ENCODE measurements at regions not wholly inside any gene's neighbourhood (a gene's known extent, or its start where the extent isn't known, plus 50 kb on each side); places are given as distances from the start of the nearest gene placed in this dataset.
"Not testable (repeated sequence)": the region's sequence is repeated elsewhere in the genome, so short reads cannot be mapped to it uniquely, and the experiment has no call there.

DNA sequence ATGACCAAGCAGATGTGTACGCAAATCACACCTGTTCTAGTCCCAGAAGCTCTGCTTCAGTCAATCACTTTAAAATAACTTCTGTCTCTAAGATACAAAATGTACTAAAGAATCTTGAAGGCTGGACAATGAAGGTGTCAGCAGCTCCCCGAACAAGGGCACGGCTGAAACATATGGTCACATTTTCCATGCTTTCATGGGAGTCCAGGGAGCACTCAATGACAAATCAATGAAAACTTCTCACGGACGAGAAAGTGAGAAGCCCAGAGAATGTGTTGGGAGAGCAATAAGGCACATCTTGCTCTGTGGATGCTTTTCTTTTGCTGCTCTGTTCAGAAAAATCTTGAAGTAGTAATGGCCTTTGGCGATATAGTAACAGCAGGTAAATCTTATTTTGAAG, 1548.7 kb downstream of the KHDRBS2 start:
- H3K27ac ChIP-seq (ENCODE audit: insufficient read depth in 1 of 2, low read depth in 1 of 2, low read length in 2 of 2, poor library complexity in 1 of 2, severe bottlenecking in 2 of 2); H3K36me3 ChIP-seq (ENCODE audit: control insufficient read depth in 4 of 4, insufficient read depth in 4 of 4, low read length in 3 of 4); H3K27me3 ChIP-seq (replicated peaks in 2 of 5; ENCODE audit: control insufficient read depth in 4 of 5, insufficient read depth in 5 of 5, low read length in 4 of 5); DNase-seq; POLR2A ChIA-PET; H3K4me3 ChIP-seq (ENCODE audit: control insufficient read depth in 1 of 7, extremely low read depth in 1 of 7, insufficient read depth in 4 of 7, low read depth in 2 of 7, low read length in 6 of 7); CTCF ChIA-PET; H3K9me3 ChIP-seq (ENCODE audit: control extremely low read depth in 1 of 5, control insufficient read depth in 4 of 5, insufficient read depth in 2 of 5, low read depth in 1 of 5, low read length in 4 of 5); H3K4me1 ChIP-seq (ENCODE audit: control extremely low read depth in 1 of 4, control insufficient read depth in 4 of 4, insufficient read depth in 4 of 4, low read length in 3 of 4): not testable (repeated sequence)
- 98% methylated on average over 4 of the region's 6 CpGs for WGBS (ENCODE audit: insufficient coverage)

DNA sequence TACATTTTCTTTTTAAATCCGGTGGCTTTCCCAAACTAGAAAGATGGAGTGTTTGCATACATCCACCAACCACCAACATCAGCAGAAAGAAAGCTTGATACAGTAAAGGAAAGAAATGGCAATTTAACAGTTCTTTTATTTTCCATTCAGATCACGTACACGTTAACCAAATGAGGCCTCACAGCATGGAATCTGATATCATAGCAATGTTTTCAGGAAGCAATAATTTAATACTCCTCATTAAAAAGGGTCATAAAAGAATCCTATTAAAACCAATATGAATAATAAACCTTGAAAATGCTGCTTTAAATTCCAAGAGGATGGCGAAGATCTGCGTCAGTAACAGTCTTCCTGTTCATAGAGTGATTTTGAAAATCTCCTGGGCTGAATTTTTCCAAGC, 1562.1 kb downstream of the KHDRBS2 start:
- WGBS (ENCODE audit: insufficient coverage) = 100% methylated on average over 2 of the region's 5 CpGs
- POLR2A ChIA-PET; H3K27me3 ChIP-seq (replicated peaks in 2 of 5; ENCODE audit: control insufficient read depth in 4 of 5, insufficient read depth in 5 of 5, low read length in 4 of 5); H3K36me3 ChIP-seq (ENCODE audit: control insufficient read depth in 4 of 4, insufficient read depth in 4 of 4, low read length in 3 of 4); CTCF ChIA-PET; H3K4me1 ChIP-seq (ENCODE audit: control extremely low read depth in 1 of 4, control insufficient read depth in 4 of 4, insufficient read depth in 4 of 4, low read length in 3 of 4); H3K27ac ChIP-seq (ENCODE audit: insufficient read depth in 1 of 2, low read depth in 1 of 2, low read length in 2 of 2, poor library complexity in 1 of 2, severe bottlenecking in 2 of 2); H3K9me3 ChIP-seq (ENCODE audit: control extremely low read depth in 1 of 5, control insufficient read depth in 4 of 5, insufficient read depth in 2 of 5, low read depth in 1 of 5, low read length in 4 of 5); DNase-seq; H3K4me3 ChIP-seq (ENCODE audit: control insufficient read depth in 1 of 7, extremely low read depth in 1 of 7, insufficient read depth in 4 of 7, low read depth in 2 of 7, low read length in 6 of 7): not testable (repeated sequence)

DNA sequence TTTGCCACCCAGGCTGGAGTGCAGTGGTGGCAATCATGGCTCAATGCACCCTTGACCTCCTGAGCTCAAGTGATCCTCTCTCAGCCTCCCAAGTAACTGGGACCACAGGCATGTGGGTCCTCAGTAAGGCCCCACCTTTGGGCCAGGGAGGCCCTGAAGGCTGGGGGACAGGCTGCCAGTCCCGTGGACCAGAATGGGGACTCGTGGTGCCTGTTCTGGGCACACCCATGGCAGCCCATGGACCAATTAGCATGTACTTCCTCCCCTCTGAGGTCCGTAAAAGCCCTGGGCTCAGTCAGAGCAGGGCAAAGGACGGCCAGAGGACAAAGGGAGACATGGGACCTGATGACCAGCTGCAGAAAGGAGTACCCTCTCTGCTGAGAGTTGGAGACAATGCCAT, 1590.8 kb downstream of the KHDRBS2 start:
- POLR2A ChIA-PET = no interaction called here
- Histone ChIP-seq H3K4me1 (ENCODE audit: control extremely low read depth in 1 of 4, control insufficient read depth in 4 of 4, insufficient read depth in 4 of 4, low read length in 3 of 4) (no peaks in the 10 kb centered on the region), H3K9me3 (ENCODE audit: control extremely low read depth in 1 of 5, control insufficient read depth in 4 of 5, insufficient read depth in 2 of 5, low read depth in 1 of 5, low read length in 4 of 5) (peaks cover 0 to 5% (median 0%) of the 10 kb centered on the region in 5 experiments)

DNA sequence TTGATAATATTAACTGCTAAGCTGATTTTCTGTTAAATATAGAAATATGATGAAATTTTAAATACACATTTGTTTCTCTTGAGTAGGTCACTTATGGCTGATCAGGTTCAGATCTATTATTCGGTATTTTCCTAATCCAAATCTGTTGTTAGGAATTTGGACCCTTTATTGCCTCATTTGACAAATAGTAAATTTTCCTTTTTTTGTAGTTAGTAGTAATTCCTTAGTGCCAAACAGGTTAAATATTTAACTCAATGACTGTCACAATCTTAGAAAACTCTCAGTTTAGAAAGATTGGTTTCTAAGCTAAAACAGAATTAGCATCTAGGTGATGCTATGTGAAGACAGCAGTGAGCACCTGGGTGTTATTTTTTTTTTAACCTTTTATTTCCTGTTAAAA, 1598.9 kb downstream of the KHDRBS2 start:
- Histone ChIP-seq H3K4me1 (ENCODE audit: control extremely low read depth in 1 of 4, control insufficient read depth in 4 of 4, insufficient read depth in 4 of 4, low read length in 3 of 4) (no peaks in the 10 kb centered on the region), H3K4me3 (ENCODE audit: control insufficient read depth in 1 of 7, extremely low read depth in 1 of 7, insufficient read depth in 4 of 7, low read depth in 2 of 7, low read length in 6 of 7) (no peak overlapping the region), H3K27ac (ENCODE audit: insufficient read depth in 1 of 2, low read depth in 1 of 2, low read length in 2 of 2, poor library complexity in 1 of 2, severe bottlenecking in 2 of 2) (no peak overlapping the region), H3K27me3 (replicated peaks in 2 of 5; ENCODE audit: control insufficient read depth in 4 of 5, insufficient read depth in 5 of 5, low read length in 4 of 5) (no peaks in the 10 kb centered on the region), H3K36me3 (ENCODE audit: control insufficient read depth in 4 of 4, insufficient read depth in 4 of 4, low read length in 3 of 4) (no peaks in the 10 kb centered on the region), H3K9me3 (ENCODE audit: control extremely low read depth in 1 of 5, control insufficient read depth in 4 of 5, insufficient read depth in 2 of 5, low read depth in 1 of 5, low read length in 4 of 5) (peaks cover 0 to 3% (median 0%) of the 10 kb centered on the region in 5 experiments)
- no peak for DNase-seq
- ChIA-PET POLR2A (no interaction called here), CTCF (no interaction called here)
- no CpG with 5 or more reads among the region's 1 CpG for WGBS (ENCODE audit: insufficient coverage)

More for the DNA sequence above, 1590.8 kb downstream of the KHDRBS2 start:
- Histone ChIP-seq H3K36me3 (ENCODE audit: control insufficient read depth in 4 of 4, insufficient read depth in 4 of 4, low read length in 3 of 4) (no peaks in the 10 kb centered on the region), H3K4me3 (ENCODE audit: control insufficient read depth in 1 of 7, extremely low read depth in 1 of 7, insufficient read depth in 4 of 7, low read depth in 2 of 7, low read length in 6 of 7) (no peak overlapping the region), H3K27ac (ENCODE audit: insufficient read depth in 1 of 2, low read depth in 1 of 2, low read length in 2 of 2, poor library complexity in 1 of 2, severe bottlenecking in 2 of 2) (no peak overlapping the region), H3K27me3 (replicated peaks in 2 of 5; ENCODE audit: control insufficient read depth in 4 of 5, insufficient read depth in 5 of 5, low read length in 4 of 5) (no peaks in the 10 kb centered on the region)
- 100% methylated on average over 3 of the region's 4 CpGs for WGBS (ENCODE audit: insufficient coverage)
- CTCF ChIA-PET = no interaction called here
- no peak for DNase-seq

DNA sequence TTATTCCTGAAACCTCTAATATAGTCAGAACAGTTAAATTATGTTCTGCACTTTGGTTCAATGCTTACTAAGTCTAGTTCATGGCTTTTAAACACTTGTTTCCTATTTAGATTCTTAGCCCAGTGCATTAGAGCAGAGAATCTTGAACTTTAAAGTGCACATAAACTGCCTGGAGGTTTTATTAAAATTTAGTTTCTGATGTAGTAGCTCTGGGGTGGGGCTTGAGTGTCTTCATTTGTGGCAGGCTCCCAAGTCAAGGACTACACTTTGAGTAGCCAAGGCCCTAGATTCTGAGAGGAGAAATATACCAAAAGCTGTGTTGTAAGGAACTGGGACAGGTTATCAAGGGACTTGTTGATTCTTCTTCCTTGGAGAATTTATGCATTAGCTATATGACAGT, 1604.2 kb downstream of the KHDRBS2 start:
- Histone ChIP-seq H3K36me3 (ENCODE audit: control insufficient read depth in 4 of 4, insufficient read depth in 4 of 4, low read length in 3 of 4) (no peaks in the 10 kb centered on the region), H3K4me3 (ENCODE audit: control insufficient read depth in 1 of 7, extremely low read depth in 1 of 7, insufficient read depth in 4 of 7, low read depth in 2 of 7, low read length in 6 of 7) (no peak overlapping the region), H3K27me3 (replicated peaks in 2 of 5; ENCODE audit: control insufficient read depth in 4 of 5, insufficient read depth in 5 of 5, low read length in 4 of 5) (no peaks in the 10 kb centered on the region), H3K4me1 (ENCODE audit: control extremely low read depth in 1 of 4, control insufficient read depth in 4 of 4, insufficient read depth in 4 of 4, low read length in 3 of 4) (no peaks in the 10 kb centered on the region), H3K27ac (ENCODE audit: insufficient read depth in 1 of 2, low read depth in 1 of 2, low read length in 2 of 2, poor library complexity in 1 of 2, severe bottlenecking in 2 of 2) (no peak overlapping the region), H3K9me3 (ENCODE audit: control extremely low read depth in 1 of 5, control insufficient read depth in 4 of 5, insufficient read depth in 2 of 5, low read depth in 1 of 5, low read length in 4 of 5) (peaks cover 0 to 3% (median 0%) of the 10 kb centered on the region in 5 experiments)
- ChIA-PET POLR2A (no interaction called here), CTCF (no interaction called here)
- DNase-seq = no peak

DNA sequence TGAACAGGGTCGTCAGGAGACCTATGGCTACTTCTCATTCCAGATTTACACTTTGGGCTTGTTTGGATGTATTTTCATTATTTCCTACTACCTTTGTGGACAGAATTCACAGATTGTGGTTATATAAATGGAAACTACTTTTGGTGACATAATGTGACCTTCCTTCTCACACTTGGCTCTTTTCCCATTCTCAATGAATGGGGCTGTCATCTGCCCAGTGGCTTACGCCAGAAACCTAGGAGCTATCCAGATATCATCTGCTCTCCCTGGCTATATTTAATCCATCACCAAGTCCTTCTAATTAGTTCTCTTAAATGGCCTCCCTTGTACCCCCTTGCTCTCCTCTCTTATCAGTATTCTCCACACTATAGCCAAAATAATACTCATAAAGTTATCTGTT, 1606.8 kb downstream of the KHDRBS2 start:
- H3K27me3 ChIP-seq (replicated peaks in 2 of 5; ENCODE audit: control insufficient read depth in 4 of 5, insufficient read depth in 5 of 5, low read length in 4 of 5) = no peaks in the 10 kb centered on the region
- H3K27ac ChIP-seq (ENCODE audit: insufficient read depth in 1 of 2, low read depth in 1 of 2, low read length in 2 of 2, poor library complexity in 1 of 2, severe bottlenecking in 2 of 2) = no peak overlapping the region
- ChIA-PET CTCF (no interaction called here), POLR2A (no interaction called here)
- no peaks in the 10 kb centered on the region for H3K4me1 ChIP-seq (ENCODE audit: control extremely low read depth in 1 of 4, control insufficient read depth in 4 of 4, insufficient read depth in 4 of 4, low read length in 3 of 4)
- H3K36me3 ChIP-seq (ENCODE audit: control insufficient read depth in 4 of 4, insufficient read depth in 4 of 4, low read length in 3 of 4) = no peaks in the 10 kb centered on the region
- no peak for DNase-seq
- H3K4me3 ChIP-seq (ENCODE audit: control insufficient read depth in 1 of 7, extremely low read depth in 1 of 7, insufficient read depth in 4 of 7, low read depth in 2 of 7, low read length in 6 of 7) = no peak overlapping the region
- H3K9me3 ChIP-seq (ENCODE audit: control extremely low read depth in 1 of 5, control insufficient read depth in 4 of 5, insufficient read depth in 2 of 5, low read depth in 1 of 5, low read length in 4 of 5) = peaks cover 0 to 8% (median 1%) of the 10 kb centered on the region in 5 experiments
- WGBS (ENCODE audit: insufficient coverage) = 100% methylated on average over 1 of the region's 2 CpGs

DNA sequence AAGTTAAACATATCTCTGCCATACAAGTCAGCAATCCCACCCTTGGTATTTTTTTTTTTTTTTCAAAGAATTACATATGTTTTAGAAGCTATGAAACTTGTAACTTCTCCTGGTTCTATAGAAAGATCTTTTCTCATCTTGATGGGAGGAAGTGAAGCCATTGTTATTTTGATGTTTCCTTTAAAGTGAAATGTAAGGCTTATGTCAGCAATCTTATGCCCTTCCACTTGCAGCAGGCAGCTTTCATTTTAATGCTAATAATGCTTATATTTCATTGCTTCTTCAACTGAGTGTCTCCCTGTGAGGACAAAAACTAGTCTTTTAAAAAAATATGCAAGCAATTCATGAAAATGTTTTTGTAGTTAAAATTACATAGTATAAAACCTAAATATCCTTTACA, 1614.7 kb downstream of the KHDRBS2 start:
- Histone ChIP-seq H3K4me1 (ENCODE audit: control extremely low read depth in 1 of 4, control insufficient read depth in 4 of 4, insufficient read depth in 4 of 4, low read length in 3 of 4) (no peaks in the 10 kb centered on the region), H3K36me3 (ENCODE audit: control insufficient read depth in 4 of 4, insufficient read depth in 4 of 4, low read length in 3 of 4) (no peaks in the 10 kb centered on the region), H3K9me3 (ENCODE audit: control extremely low read depth in 1 of 5, control insufficient read depth in 4 of 5, insufficient read depth in 2 of 5, low read depth in 1 of 5, low read length in 4 of 5) (peaks cover 0 to 9% (median 0%) of the 10 kb centered on the region in 5 experiments), H3K4me3 (ENCODE audit: control insufficient read depth in 1 of 7, extremely low read depth in 1 of 7, insufficient read depth in 4 of 7, low read depth in 2 of 7, low read length in 6 of 7) (no peak overlapping the region), H3K27ac (ENCODE audit: insufficient read depth in 1 of 2, low read depth in 1 of 2, low read length in 2 of 2, poor library complexity in 1 of 2, severe bottlenecking in 2 of 2) (no peak overlapping the region), H3K27me3 (replicated peaks in 2 of 5; ENCODE audit: control insufficient read depth in 4 of 5, insufficient read depth in 5 of 5, low read length in 4 of 5) (no peaks in the 10 kb centered on the region)
- no peak for DNase-seq
- ChIA-PET POLR2A (no interaction called here), CTCF (interaction anchor here (0.6 kb wide), 1 partner anchor 549 kb away, joined by 3 read pairs; no protein-coding TSS in a partner anchor)

DNA sequence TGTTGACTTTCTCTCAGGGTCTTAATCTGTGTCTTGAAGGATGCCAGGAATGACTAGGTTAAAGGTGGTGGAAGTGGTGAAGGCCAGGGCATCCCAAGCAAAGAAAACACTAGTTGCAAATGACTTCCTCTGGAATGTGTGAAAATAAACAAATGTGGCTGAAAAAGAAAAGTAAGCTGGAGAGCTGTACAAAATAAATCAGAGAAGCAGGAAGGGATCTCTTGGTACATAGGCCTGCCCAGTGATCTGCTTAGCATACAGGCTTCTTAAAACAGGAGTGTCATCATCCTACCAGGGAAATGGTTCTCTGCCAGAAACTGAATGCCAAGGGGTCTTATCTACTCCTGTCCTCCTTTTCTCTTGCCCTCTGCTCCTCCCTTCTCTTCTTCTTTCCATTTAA, 1616.0 kb downstream of the KHDRBS2 start:
- CTCF ChIA-PET = no interaction called here
- Histone ChIP-seq H3K36me3 (ENCODE audit: control insufficient read depth in 4 of 4, insufficient read depth in 4 of 4, low read length in 3 of 4) (no peaks in the 10 kb centered on the region), H3K27me3 (replicated peaks in 2 of 5; ENCODE audit: control insufficient read depth in 4 of 5, insufficient read depth in 5 of 5, low read length in 4 of 5) (no peaks in the 10 kb centered on the region), H3K9me3 (ENCODE audit: control extremely low read depth in 1 of 5, control insufficient read depth in 4 of 5, insufficient read depth in 2 of 5, low read depth in 1 of 5, low read length in 4 of 5) (peaks cover 0 to 5% (median 3%) of the 10 kb centered on the region in 5 experiments), H3K27ac (ENCODE audit: insufficient read depth in 1 of 2, low read depth in 1 of 2, low read length in 2 of 2, poor library complexity in 1 of 2, severe bottlenecking in 2 of 2) (no peak overlapping the region), H3K4me1 (ENCODE audit: control extremely low read depth in 1 of 4, control insufficient read depth in 4 of 4, insufficient read depth in 4 of 4, low read length in 3 of 4) (no peaks in the 10 kb centered on the region), H3K4me3 (ENCODE audit: control insufficient read depth in 1 of 7, extremely low read depth in 1 of 7, insufficient read depth in 4 of 7, low read depth in 2 of 7, low read length in 6 of 7) (no peak overlapping the region)
- POLR2A ChIA-PET = no interaction called here
- no peak for DNase-seq

All from common myeloid progenitor, CD34-positive (primary cell).